ENCODE measurements at regions not wholly inside any gene's neighbourhood (a gene's known extent, or its start where the extent isn't known, plus 50 kb on each side); places are given as distances from the start of the nearest gene placed in this dataset.
"Not testable (repeated sequence)": the region's sequence is repeated elsewhere in the genome, so short reads cannot be mapped to it uniquely, and the experiment has no call there.

- DNase-seq (ENCODE audit: low read depth): no peak
Observed at GRCh38 chr4:59712470-59712869, 1487.7 kb upstream of the ADGRL3 start.

- DNase-seq (ENCODE audit: low read depth): not testable (repeated sequence)
Observed at GRCh38 chr4:59724286-59724685, 1475.8 kb upstream of the ADGRL3 start.

GRCh38 chr4:59727745-59728144 is 1472.4 kb upstream of the ADGRL3 start:
- DNase-seq (ENCODE audit: low read depth): no peak

- DNase-seq (ENCODE audit: low read depth): no peak
Observed at GRCh38 chr4:59728496-59728895, 1471.6 kb upstream of the ADGRL3 start.

- DNase-seq (ENCODE audit: low read depth): no peak
Observed at GRCh38 chr4:59729321-59729720, 1470.8 kb upstream of the ADGRL3 start.

GRCh38 chr4:59748433-59748832 is 1451.7 kb upstream of the ADGRL3 start:
- DNase-seq (ENCODE audit: low read depth): no peak

- no peak for DNase-seq (ENCODE audit: low read depth)
Observed at GRCh38 chr4:59759082-59759825, 1440.9 kb upstream of the ADGRL3 start.

- no peak for DNase-seq (ENCODE audit: low read depth)
Observed at GRCh38 chr4:59762344-59762743, 1437.8 kb upstream of the ADGRL3 start.

- DNase-seq (ENCODE audit: low read depth): no peak
Observed at GRCh38 chr4:59770601-59771264, 1429.4 kb upstream of the ADGRL3 start.

- no peak for DNase-seq (ENCODE audit: low read depth)
Observed at GRCh38 chr4:59772641-59773139, 1427.4 kb upstream of the ADGRL3 start.

GRCh38 chr4:59780271-59780670 is 1419.9 kb upstream of the ADGRL3 start:
- not testable (repeated sequence) for DNase-seq (ENCODE audit: low read depth)

GRCh38 chr4:59805176-59805575 is 1395.0 kb upstream of the ADGRL3 start:
- no peak for DNase-seq (ENCODE audit: low read depth)

- no peak for DNase-seq (ENCODE audit: low read depth)
Observed at GRCh38 chr4:59814402-59815010, 1385.6 kb upstream of the ADGRL3 start.

- no peak for DNase-seq (ENCODE audit: low read depth)
Observed at GRCh38 chr4:59818656-59819055, 1381.5 kb upstream of the ADGRL3 start.

GRCh38 chr4:59823311-59823710 is 1376.8 kb upstream of the ADGRL3 start:
- DNase-seq (ENCODE audit: low read depth): no peak

GRCh38 chr4:59825104-59825503 is 1375.0 kb upstream of the ADGRL3 start:
- DNase-seq (ENCODE audit: low read depth): no peak

- DNase-seq (ENCODE audit: low read depth): no peak
Observed at GRCh38 chr4:59831746-59832145, 1368.4 kb upstream of the ADGRL3 start.

GRCh38 chr4:59834943-59835342 is 1365.2 kb upstream of the ADGRL3 start:
- DNase-seq (ENCODE audit: low read depth): no peak

- DNase-seq (ENCODE audit: low read depth): no peak
Observed at GRCh38 chr4:59837751-59838150, 1362.4 kb upstream of the ADGRL3 start.

- no peak for DNase-seq (ENCODE audit: low read depth)
Observed at GRCh38 chr4:59838236-59838635, 1361.9 kb upstream of the ADGRL3 start.

GRCh38 chr4:59841698-59842097 is 1358.4 kb upstream of the ADGRL3 start:
- DNase-seq (ENCODE audit: low read depth): no peak

- no peak for DNase-seq (ENCODE audit: low read depth)
Observed at GRCh38 chr4:59848457-59848856, 1351.7 kb upstream of the ADGRL3 start.

Measured in HS-27A (cell line).